DMS 273 (cell line): ENCODE measurements at regions not wholly inside any gene's neighbourhood (a gene's known extent, or its start where the extent isn't known, plus 50 kb on each side); places are given as distances from the start of the nearest gene placed in this dataset.

Experiments used
- DNase-seq: peaks from one replicate; lab custom pipeline; 2025; ENCODE audit not compliant: unreplicated experiment; lab: John Stamatoyannopoulos, UW

GRCh38 chr14:97027256-97027999 lies 230.2 kb downstream of the VRK1 start:
- no peak for DNase-seq

DNA sequence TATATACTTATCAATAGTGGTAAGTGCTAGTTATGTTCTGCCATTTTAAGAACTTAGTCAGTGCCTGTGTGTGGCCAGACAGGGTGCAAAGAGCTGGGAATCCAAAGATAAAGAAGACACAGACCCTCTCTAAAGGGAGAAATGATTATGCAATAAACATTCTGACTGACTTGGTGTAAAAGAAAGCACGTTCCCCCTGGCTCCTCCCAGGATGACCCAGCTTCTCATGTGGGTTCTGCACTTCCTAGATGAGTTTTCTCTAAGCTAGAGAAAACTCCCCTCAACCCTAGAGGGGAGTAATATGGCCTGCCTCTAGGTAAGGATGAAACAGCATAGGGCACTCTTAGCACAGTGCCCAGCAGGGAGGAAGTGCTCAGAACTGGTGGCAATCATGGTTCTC lies 231.2 kb downstream of the VRK1 start:
- no peak for DNase-seq

- DNase-seq: no peak
These were observed 232.6 kb downstream of the VRK1 start for GRCh38 chr14:97029800-97030199.

GRCh38 chr14:97031530-97031929 lies 234.3 kb downstream of the VRK1 start:
- DNase-seq: no peak

DNA sequence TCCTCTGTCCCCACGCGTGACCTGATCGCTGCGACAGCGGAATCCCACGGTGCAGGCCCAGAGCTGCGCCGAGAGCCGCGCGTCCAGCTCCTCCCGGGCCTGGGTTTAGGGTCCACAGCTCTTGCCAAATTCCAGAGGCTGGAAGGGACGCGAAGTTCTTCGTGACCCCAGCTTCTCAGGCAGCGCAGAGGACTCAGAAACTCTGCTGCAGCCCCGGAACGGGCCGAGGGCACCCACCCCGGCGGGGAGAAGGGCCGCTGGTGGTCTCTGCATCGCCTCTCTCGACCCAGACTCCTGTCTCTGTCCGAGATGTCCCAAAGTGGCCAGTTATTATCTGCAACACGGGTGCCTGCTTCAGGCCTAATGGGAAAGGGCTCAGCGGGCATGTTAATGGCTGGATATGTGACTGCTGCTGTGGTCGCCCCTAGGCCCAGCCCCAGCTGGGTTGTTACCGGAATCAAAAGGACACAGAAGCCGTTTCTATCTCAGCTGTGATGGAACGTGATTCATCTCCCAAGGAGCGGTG lies 236.4 kb downstream of the VRK1 start:
- no peak for DNase-seq

- DNase-seq: no peak
These were observed 239.1 kb downstream of the VRK1 start for GRCh38 chr14:97036086-97036852.

- no peak for DNase-seq
These were observed 242.7 kb downstream of the VRK1 start for GRCh38 chr14:97039717-97040363.

GRCh38 chr14:97046967-97047366 lies 249.8 kb downstream of the VRK1 start:
- no peak for DNase-seq

GRCh38 chr14:97052001-97052400 lies 254.8 kb downstream of the VRK1 start:
- DNase-seq: no peak

GRCh38 chr14:97053941-97054340 lies 256.8 kb downstream of the VRK1 start:
- no peak for DNase-seq

DNA sequence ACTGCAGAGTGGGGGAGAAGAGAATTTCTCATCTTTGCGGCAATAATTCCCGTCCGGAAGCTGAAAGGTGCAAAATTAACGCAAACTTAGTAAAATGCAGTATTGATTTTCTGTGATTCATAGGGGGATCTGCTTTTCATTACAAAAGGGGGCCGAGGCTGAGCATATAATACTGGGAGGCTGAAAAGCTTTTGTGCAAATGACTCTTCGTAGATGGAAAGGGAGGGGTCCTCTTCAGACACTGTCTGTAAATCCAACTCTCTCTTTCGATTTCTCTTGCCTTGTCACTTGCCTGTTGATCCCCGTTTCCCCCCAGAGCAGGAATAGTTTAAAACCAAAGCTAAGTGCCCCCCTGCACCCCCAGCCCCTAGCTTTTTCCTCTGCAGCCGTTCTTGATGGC lies 258.2 kb downstream of the VRK1 start:
- DNase-seq: no peak

DNA sequence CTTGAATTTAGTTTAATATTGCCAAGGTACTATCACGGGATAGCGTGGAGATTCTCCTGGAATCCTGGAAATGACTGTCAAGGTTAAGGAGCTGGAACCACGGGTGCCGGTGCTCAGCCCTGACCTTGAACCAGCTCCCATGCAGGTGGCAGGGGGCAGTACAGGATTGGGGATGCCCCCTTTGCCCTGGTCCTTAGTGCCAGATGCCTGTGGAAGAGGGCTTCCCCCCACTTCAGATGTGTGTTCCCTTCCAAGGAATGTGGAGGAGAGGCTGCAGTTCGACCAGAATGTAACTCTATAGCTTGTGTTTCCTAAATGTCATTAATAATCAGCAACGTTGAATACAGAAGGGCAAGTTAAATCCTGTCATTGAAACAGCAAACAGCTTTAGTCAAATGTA lies 258.9 kb downstream of the VRK1 start:
- peak; percentile 17 for DNase-seq

GRCh38 chr14:97057238-97058073 lies 260.3 kb downstream of the VRK1 start:
- no peak for DNase-seq

GRCh38 chr14:97058074-97058467 lies 260.9 kb downstream of the VRK1 start:
- DNase-seq: no peak

GRCh38 chr14:97058589-97058988 lies 261.4 kb downstream of the VRK1 start:
- no peak for DNase-seq

DNA sequence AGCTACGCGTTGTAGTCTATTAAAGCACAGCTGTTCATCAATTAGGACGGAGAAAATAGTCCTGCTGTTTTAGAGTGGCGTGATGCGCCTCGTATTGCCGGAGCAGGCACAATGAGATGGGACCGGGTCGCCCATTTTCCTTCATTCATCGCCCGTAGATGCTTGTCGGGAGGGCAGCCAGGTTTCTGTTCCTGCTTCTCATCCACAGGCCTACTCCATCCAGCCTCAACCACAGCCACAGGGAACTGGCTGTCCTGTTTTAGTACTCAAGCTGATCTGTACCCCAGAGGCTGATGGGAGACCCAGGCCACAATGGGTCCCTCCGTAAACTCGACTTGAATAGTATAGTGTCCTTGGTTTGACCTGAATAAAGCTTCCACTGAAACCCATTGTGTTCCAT lies 264.0 kb downstream of the VRK1 start:
- no peak for DNase-seq

DNA sequence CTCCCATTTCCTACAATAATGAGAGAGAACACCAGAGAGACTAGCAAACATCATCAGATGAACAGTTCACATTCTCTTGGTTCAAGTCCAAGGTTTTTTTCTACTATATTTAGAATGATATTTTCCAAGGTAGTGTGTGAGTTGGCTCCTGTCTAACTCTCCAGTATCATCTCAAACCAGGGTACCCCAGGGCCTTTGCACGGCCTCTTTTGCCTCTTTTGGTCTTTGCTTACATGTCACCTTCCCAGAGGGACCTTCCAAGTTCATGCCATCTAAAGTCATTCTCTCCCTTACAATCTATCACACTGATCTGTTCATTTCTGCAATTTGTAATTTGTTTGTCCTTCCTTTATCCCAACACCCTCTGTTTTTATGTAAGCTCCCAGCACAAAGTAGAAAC lies 264.5 kb downstream of the VRK1 start:
- no peak for DNase-seq

- DNase-seq: no peak
These were observed 268.3 kb downstream of the VRK1 start for GRCh38 chr14:97065305-97066067.

GRCh38 chr14:97066068-97066899 lies 269.1 kb downstream of the VRK1 start:
- no peak for DNase-seq
